ENCODE measurements at regions not wholly inside any gene's neighbourhood (a gene's known extent, or its start where the extent isn't known, plus 50 kb on each side); places are given as distances from the start of the nearest gene placed in this dataset.

- no peak for TF ChIP-seq CTCF (IDR thresholded peaks at IDR 0.05)
- no peak overlapping the region for H3K4me3 Mint-ChIP-seq (ENCODE audit: unreplicated experiment)
- no peaks in the 10 kb centered on the region for H3K36me3 Mint-ChIP-seq (ENCODE audit: unreplicated experiment)
- peaks cover 5% of the 10 kb centered on the region for H3K9me3 Mint-ChIP-seq (ENCODE audit: unreplicated experiment)
- no peak overlapping the region for H3K27ac Mint-ChIP-seq (ENCODE audit: unreplicated experiment)
- H3K4me1 Mint-ChIP-seq (ENCODE audit: unreplicated experiment): peaks cover 8% of the 10 kb centered on the region
- peak; percentile 59 for DNase-seq (ENCODE audit: extremely low spot score, unreplicated experiment)
- H3K27me3 Mint-ChIP-seq (ENCODE audit: unreplicated experiment): no peaks in the 10 kb centered on the region
These were observed 85.3 kb upstream of the STC2 start for GRCh38 chr5:173413471-173413982.

- Mint-ChIP-seq H3K36me3 (ENCODE audit: unreplicated experiment) (no peaks in the 10 kb centered on the region), H3K27me3 (ENCODE audit: unreplicated experiment) (no peaks in the 10 kb centered on the region), H3K4me3 (ENCODE audit: unreplicated experiment) (no peak overlapping the region), H3K27ac (ENCODE audit: unreplicated experiment) (no peak overlapping the region), H3K4me1 (ENCODE audit: unreplicated experiment) (peaks cover 8% of the 10 kb centered on the region), H3K9me3 (ENCODE audit: unreplicated experiment) (peaks cover 5% of the 10 kb centered on the region)
- no peak for TF ChIP-seq CTCF (IDR thresholded peaks at IDR 0.05)
- no peak for DNase-seq (ENCODE audit: extremely low spot score, unreplicated experiment)
These were observed 84.4 kb upstream of the STC2 start for GRCh38 chr5:173412566-173412965.

- peaks cover 8% of the 10 kb centered on the region for H3K4me1 Mint-ChIP-seq (ENCODE audit: unreplicated experiment)
- H3K27ac Mint-ChIP-seq (ENCODE audit: unreplicated experiment): no peak overlapping the region
These were observed 83.8 kb upstream of the STC2 start for GRCh38 chr5:173411791-173412555.

GRCh38 chr5:173410459-173411233, 82.4 kb upstream of the STC2 start:
- no peaks in the 10 kb centered on the region for H3K27me3 Mint-ChIP-seq (ENCODE audit: unreplicated experiment)
- peaks cover 8% of the 10 kb centered on the region for H3K4me1 Mint-ChIP-seq (ENCODE audit: unreplicated experiment)
- no peak overlapping the region for H3K4me3 Mint-ChIP-seq (ENCODE audit: unreplicated experiment)
- no peak overlapping the region for H3K27ac Mint-ChIP-seq (ENCODE audit: unreplicated experiment)
- H3K36me3 Mint-ChIP-seq (ENCODE audit: unreplicated experiment): no peaks in the 10 kb centered on the region
- no peak for TF ChIP-seq CTCF (IDR thresholded peaks at IDR 0.05)
- H3K9me3 Mint-ChIP-seq (ENCODE audit: unreplicated experiment): no peaks in the 10 kb centered on the region
- DNase-seq (ENCODE audit: extremely low spot score, unreplicated experiment): no peak

More at GRCh38 chr5:173411791-173412555, 83.8 kb upstream of the STC2 start:
- no peak for DNase-seq (ENCODE audit: extremely low spot score, unreplicated experiment)
- H3K4me3 Mint-ChIP-seq (ENCODE audit: unreplicated experiment): no peak overlapping the region
- H3K36me3 Mint-ChIP-seq (ENCODE audit: unreplicated experiment): no peaks in the 10 kb centered on the region
- no peaks in the 10 kb centered on the region for H3K27me3 Mint-ChIP-seq (ENCODE audit: unreplicated experiment)
- TF ChIP-seq CTCF (IDR thresholded peaks at IDR 0.05): no peak
- H3K9me3 Mint-ChIP-seq (ENCODE audit: unreplicated experiment): peaks cover 3% of the 10 kb centered on the region

- no peak for DNase-seq (ENCODE audit: extremely low spot score, unreplicated experiment)
- no peak overlapping the region for H3K27ac Mint-ChIP-seq (ENCODE audit: unreplicated experiment)
- H3K27me3 Mint-ChIP-seq (ENCODE audit: unreplicated experiment): no peaks in the 10 kb centered on the region
- no peaks in the 10 kb centered on the region for H3K9me3 Mint-ChIP-seq (ENCODE audit: unreplicated experiment)
- H3K4me3 Mint-ChIP-seq (ENCODE audit: unreplicated experiment): no peak overlapping the region
- no peak for TF ChIP-seq CTCF (IDR thresholded peaks at IDR 0.05)
- H3K4me1 Mint-ChIP-seq (ENCODE audit: unreplicated experiment): peaks cover 8% of the 10 kb centered on the region
- no peaks in the 10 kb centered on the region for H3K36me3 Mint-ChIP-seq (ENCODE audit: unreplicated experiment)
These were observed 80.7 kb upstream of the STC2 start for GRCh38 chr5:173408946-173409345.
